NCI-H1436 treated with DMSO at 0.1 percent for 48 hours (cell line): ENCODE measurements at regions not wholly inside any gene's neighbourhood (a gene's known extent, or its start where the extent isn't known, plus 50 kb on each side); places are given as distances from the start of the nearest gene placed in this dataset.

Experiments
- DNase-seq: peaks from one replicate; lab custom pipeline; 2025; lab: John Stamatoyannopoulos, UW

- no peak for DNase-seq
Observed at GRCh38 chr4:128528793-128529553, 241.4 kb upstream of the PGRMC2 start.

DNA sequence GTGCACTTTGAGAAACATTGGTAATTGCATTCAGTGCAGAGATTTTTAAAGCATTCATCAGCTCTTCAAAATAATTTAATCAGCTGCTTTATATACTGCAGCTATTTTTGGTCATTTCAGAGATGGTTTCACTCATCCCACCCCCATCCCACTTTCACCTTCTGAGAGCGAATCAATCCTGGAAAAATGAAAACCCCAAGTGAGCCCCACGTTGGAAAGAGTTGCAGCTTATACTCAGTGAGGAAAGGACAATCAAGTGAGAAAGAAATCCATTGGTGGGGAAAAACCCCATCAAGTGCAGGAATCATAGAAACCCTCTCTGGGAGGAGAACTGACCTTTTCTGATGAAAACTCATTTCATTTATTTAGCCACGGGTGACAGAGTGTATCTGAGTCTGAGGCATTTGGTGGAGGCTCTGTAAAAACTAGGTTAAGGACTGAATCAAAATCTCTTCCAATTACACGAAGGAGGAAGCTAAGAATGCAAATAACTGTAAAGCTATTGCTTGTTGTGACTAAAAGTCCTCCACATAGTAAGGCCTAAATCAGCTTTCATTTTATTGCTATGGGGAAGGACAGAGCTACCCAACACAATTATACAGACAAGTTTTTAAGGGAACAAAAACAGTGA, 240.4 kb upstream of the PGRMC2 start:
- DNase-seq: no peak

DNA sequence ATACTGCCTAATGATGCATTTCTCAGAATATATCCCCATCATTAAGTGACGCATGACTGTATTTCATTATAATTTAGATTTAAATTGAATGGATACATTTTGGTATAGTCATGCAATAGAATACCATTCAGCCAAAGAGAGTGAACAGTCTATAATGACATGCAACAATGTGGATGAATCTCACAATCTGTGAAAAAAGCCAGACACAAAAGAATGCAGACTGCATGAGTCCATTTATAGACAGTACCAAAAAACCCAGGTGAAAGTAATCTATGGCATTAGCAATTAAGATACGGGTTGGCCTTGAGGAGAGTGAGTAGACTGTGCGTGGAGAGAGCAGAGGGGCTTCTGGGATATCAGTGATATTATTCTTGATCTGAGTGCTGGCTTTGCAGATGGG, 239.7 kb upstream of the PGRMC2 start:
- DNase-seq: no peak

- no peak for DNase-seq
Observed at GRCh38 chr4:128525992-128526630, 238.5 kb upstream of the PGRMC2 start.

- DNase-seq: no peak
Observed at GRCh38 chr4:128525387-128525786, 237.8 kb upstream of the PGRMC2 start.

GRCh38 chr4:128524311-128524710, 236.7 kb upstream of the PGRMC2 start:
- DNase-seq: no peak

DNA sequence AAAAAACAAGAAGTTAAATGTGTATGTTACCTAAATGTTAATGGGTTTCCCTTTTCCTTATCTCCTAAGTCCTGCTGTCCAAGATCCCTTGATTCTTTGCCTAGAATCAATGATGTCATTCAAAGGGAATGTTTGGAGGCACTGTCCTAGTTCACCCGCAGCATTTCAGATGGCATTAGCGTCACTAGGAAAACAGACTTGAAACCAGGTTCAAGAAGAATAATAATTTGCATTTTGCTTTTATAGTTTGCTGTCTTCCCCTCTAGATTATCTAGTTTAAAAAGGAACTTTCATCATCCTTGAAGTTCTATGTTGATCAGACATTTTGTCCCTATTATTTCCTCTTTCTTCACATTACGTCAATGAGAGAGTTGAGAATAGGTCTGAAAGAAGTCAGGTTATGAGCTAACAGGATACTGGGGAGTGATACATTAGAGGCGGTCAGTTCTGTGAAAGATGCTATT, 234.1 kb upstream of the PGRMC2 start:
- DNase-seq: no peak

DNA sequence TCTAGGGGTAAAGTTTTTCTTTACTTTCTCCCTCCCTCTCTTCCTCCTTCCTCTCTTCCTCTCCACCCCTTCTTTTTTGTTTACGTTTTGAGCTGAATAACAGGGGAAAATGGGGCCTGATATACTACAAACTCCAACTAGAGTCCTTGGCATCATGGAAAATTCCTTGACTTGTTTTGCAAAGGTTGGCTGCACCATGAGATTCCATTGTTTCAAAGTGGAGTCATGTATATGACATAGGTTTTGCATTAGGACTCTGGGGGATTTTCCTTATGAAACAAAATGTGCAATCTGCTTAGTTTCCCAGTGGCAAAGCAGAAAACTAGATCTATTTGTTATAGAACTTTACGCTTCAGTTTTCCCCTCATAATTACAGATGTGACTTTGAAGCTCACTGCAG, 233.5 kb upstream of the PGRMC2 start:
- DNase-seq: no peak

GRCh38 chr4:128519163-128519830, 231.7 kb upstream of the PGRMC2 start:
- no peak for DNase-seq

- DNase-seq: no peak
Observed at GRCh38 chr4:128517739-128518510, 230.3 kb upstream of the PGRMC2 start.

GRCh38 chr4:128517096-128517738, 229.6 kb upstream of the PGRMC2 start:
- DNase-seq: no peak

DNA sequence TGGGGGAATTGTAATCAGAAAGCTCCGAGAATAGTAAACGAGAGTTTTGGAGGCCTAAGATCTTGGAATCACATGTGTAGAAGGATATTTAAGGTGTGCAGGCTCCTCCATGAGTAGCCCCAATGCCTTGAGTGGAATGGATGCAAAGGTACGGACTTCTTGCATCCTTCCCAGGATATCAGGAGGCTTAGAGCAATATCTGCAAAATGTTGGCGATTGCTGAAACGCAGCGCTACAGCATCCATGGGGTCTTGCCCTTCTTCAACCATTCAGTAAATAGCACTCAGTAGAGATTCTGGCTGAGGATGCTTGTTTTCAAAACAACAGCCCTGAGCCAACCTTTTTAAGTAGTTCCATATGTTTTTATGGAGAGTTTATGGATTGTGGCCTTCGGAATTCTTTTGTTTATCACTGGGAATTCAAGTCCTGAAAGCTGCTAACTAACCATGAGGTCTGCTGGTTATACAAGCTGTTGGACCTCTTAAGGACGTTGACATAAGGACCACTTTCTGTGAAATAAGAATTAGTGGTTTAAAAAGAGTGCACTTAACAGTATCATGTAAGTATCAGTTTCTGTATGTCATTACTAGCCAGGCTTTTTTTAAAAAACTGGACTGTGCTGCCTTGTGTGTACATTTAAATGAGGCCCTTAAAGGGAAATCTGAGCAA, 228.8 kb upstream of the PGRMC2 start:
- no peak for DNase-seq

DNA sequence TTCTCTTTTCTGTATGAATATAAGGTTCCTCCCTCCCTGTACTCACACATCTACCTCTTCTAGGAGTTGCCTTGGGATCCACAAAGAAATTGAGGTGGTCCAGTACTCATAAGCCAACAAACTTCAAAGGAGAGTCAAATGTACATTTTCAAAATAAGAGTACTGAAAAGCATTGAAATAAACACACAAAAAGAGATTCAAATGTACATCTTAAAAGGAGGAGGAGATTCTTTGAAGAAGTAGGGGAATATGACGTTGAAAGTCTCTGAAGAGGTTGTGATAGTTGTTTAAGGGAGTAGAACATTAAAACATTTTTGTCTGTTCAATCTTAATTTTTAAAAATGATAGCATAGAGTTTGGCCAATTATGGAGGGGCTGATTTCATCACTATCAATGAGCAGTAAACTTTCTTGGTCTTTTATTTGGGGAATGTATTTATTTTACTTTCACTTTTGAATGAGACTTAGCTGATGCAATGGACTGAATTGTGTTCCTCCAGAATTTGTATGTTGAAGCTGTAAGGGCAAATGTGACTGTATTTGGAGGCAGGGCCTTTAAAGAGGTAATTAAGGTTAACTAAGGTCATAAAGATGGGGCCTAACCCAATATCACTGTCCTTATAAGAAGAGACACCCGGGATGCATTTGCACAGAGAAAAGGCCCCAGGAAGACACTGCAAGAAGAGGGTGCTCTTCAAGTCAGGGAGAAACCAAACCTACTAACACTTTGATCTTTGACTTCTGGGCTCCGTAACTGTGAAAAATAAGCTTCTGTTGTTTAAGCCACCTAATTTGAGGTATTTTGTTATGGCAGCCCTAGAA, 226.3 kb upstream of the PGRMC2 start:
- no peak for DNase-seq

GRCh38 chr4:128512767-128513322, 225.2 kb upstream of the PGRMC2 start:
- DNase-seq: no peak

DNA sequence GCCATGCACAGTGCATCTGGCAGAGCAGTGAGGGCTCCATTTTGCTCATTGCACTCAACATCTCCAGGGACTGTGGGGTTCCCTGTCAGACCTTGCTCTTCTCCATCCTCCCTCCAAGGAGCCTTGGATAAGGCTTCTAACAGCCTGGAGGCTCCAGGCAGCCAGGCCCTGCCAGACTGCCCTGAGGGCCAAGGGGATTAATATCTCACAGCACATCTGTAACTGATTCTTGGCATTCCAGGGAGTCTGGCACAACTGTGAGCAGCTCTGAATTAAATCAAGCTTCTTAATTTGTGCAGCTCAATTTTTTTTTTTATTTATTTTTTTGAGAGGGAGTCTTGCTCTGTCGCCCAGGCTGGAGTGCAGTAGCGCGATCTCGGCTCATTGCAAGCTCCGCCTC, 224.5 kb upstream of the PGRMC2 start:
- no peak for DNase-seq

DNA sequence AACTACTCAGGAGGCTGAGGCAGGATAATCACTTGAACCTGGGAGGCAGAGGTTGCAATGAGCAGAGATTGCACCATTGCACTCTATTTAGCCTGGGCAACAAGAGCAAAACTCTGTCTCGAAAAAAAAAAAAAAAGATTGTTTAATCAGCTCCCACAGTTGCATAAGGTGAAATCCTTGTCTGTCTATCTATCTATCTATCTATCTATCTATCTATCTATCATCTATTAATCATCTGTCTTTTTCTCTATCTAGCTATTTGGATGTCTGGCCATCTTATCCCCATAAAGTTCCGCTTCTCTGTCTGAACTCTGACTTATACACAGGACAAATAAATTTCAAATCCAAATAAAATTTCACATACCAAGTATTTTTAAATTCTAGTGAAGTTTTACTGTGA, 223.2 kb upstream of the PGRMC2 start:
- no peak for DNase-seq

DNA sequence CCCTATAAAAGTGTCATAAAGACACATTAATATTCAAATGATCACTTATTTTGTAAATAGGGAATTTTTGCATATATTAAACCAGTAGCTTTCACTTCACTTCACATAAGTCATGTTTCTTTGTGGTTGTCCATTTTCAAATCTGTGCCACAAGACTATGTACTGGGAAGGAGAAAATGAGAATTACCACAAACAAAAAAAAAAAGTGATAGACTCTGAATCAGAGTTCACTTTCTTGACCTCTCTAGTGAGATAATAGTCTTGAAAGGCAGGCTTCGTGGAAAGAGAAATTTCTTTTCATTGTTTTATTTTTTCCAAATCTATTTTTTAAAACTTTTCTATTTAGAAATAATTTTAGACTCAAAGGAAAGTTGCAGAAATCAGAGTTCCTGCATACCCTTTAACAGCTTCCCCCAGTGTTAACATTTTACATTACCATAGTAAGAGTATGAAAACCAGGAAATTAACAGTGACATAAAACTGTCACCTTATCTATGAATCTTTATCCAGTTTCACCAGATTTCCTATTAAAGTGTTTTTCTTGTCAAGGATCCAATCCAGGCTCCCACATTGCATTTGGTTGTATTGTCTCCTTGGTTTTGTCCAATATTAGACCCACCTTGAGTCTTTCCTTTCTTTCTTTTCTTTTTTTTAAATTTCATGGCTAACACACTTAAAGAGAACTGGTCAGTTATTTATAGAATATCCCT, 215.4 kb upstream of the PGRMC2 start:
- no peak for DNase-seq

DNA sequence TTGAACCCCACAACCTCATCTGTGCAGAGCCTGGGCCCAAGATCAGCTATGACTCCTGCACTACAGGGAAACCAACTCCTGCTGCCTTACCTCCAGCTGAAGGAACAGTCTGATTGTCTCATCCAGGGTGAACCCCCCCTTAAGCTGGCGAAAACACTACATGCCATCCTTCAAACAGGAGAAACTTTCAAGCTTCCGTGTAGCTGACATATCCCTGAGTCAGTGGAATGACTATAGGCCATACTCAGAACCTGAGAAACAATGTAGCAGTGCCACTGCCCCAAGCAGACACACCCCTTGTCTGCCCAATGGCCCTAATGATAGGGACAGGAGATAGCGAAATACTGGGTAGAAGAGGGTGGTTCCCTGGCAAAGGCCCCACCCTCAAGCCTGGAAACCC, 213.6 kb upstream of the PGRMC2 start:
- no peak for DNase-seq
